LNCaP clone FGC (cell line): ENCODE measurements at regions not wholly inside any gene's neighbourhood (a gene's known extent, or its start where the extent isn't known, plus 50 kb on each side); places are given as distances from the start of the nearest gene placed in this dataset.

Source experiments
- DNase-seq: peaks from one replicate; pipeline ENCODE4 v3.0.0-alpha.2; 2011; ENCODE audit warnings: low read depth
- H3K4me3 ChIP-seq: 2 replicates; pipeline ENCODE4 v1.5.1; 2011; ENCODE audit warnings: mild to moderate bottlenecking, low read depth, low read length, control low read depth
- CTCF ChIP-seq: IDR thresholded peaks from 2 replicates; pipeline ENCODE4 v1.5.1; 2012; ENCODE audit warnings: mild to moderate bottlenecking; ENCODE audit not compliant: control insufficient read depth, insufficient read depth; ENCODE audit errors: extremely low read depth

- DNase-seq = no peak
- H3K4me3 ChIP-seq = no peak overlapping the region
- no peak for TF ChIP-seq CTCF
These were observed 405.5 kb downstream of the MIAT start for GRCh38 chr22:27062910-27063309.

- no peak for DNase-seq
- TF ChIP-seq CTCF = no peak
- H3K4me3 ChIP-seq = no peak overlapping the region
These were observed 406.0 kb downstream of the MIAT start for GRCh38 chr22:27063406-27063805.

- no peak overlapping the region for H3K4me3 ChIP-seq
- TF ChIP-seq CTCF = no peak
- no peak for DNase-seq
These were observed 406.5 kb downstream of the MIAT start for GRCh38 chr22:27063841-27064240.

- no peak for TF ChIP-seq CTCF
- H3K4me3 ChIP-seq = no peak overlapping the region
- DNase-seq = no peak
These were observed 407.0 kb downstream of the MIAT start for GRCh38 chr22:27064386-27064785.

- DNase-seq = no peak
- no peak overlapping the region for H3K4me3 ChIP-seq
- no peak for TF ChIP-seq CTCF
These were observed 407.9 kb downstream of the MIAT start for GRCh38 chr22:27065279-27065678.

- TF ChIP-seq CTCF = no peak
- no peak overlapping the region for H3K4me3 ChIP-seq
- DNase-seq = no peak
These were observed 409.5 kb downstream of the MIAT start for GRCh38 chr22:27066856-27067255.

GRCh38 chr22:27068121-27068520, 410.7 kb downstream of the MIAT start:
- TF ChIP-seq CTCF = no peak
- no peak for DNase-seq

More at GRCh38 chr22:27068121-27068520, 410.7 kb downstream of the MIAT start:
- no peak overlapping the region for H3K4me3 ChIP-seq
